Thoracic aorta (tissue), 2 donors: ENCODE measurements at regions not wholly inside any gene's neighbourhood (a gene's known extent, or its start where the extent isn't known, plus 50 kb on each side); places are given as distances from the start of the nearest gene placed in this dataset.

Experiments
- ATAC-seq: fragments of 150-250 bp; one replicate; pipeline ENCODE4 v1.8.0; 2017; ENCODE audit warnings: low read depth; ENCODE audit not compliant: insufficient number of reproducible peaks, low FRiP score
- DNase-seq: peaks from one replicate; pipeline ENCODE4 v3.0.0-alpha.2; 2020; ENCODE audit warnings: low spot score
- H3K27ac ChIP-seq, 2 donors: fragments of 200-600 bp; sonication (generic); 1 replicate in 1 of 2; 2 replicates in 1 of 2; pipeline ENCODE4 v1.5.1; 2016; ENCODE audit warnings: mild to moderate bottlenecking in 2 of 2, moderate library complexity in 2 of 2
- H3K27me3 ChIP-seq: fragments of 200-600 bp; sonication (generic); replicated peaks from 2 replicates; pipeline ENCODE4 v1.6.0; 2016; ENCODE audit warnings: mild to moderate bottlenecking; ENCODE audit not compliant: insufficient read depth
- H3K36me3 ChIP-seq: fragments of 200-600 bp; sonication (generic); one replicate; pipeline ENCODE4 v1.5.1; 2016
- H3K4me1 ChIP-seq, 2 donors: fragments of 200-600 bp; sonication (generic); 1 replicate in 1 of 2; 2 replicates in 1 of 2; pipeline versions ENCODE4 v1.5.1 to v1.6.0; 2016; ENCODE audit warnings: low read depth in 2 of 2, mild to moderate bottlenecking in 1 of 2; ENCODE audit not compliant: control insufficient read depth in 1 of 2
- H3K4me3 ChIP-seq: fragments of 200-600 bp; sonication (generic); 2 replicates; pipeline ENCODE4 v1.5.1; 2016; ENCODE audit warnings: mild to moderate bottlenecking
- H3K9me3 ChIP-seq: fragments of 200-600 bp; sonication (generic); 2 replicates; pipeline ENCODE4 v1.5.1; 2016
- TF ChIP-seq, protein P1 (sequence below): fragments of 200-600 bp; sonication (generic); IDR thresholded peaks from one replicate; pipeline ENCODE4 v1.5.1; 2019; ENCODE audit warnings: antibody characterized with exemption

- DNase-seq (no peak), ATAC-seq (no peak)
- Histone ChIP-seq H3K27ac (no peak overlapping the region), H3K4me3 (no peak overlapping the region), H3K27me3 (no peaks in the 10 kb centered on the region), H3K36me3 (no peaks in the 10 kb centered on the region), H3K4me1 (no peaks in the 10 kb centered on the region), H3K9me3 (no peaks in the 10 kb centered on the region)
- TF ChIP-seq, protein P1, sequence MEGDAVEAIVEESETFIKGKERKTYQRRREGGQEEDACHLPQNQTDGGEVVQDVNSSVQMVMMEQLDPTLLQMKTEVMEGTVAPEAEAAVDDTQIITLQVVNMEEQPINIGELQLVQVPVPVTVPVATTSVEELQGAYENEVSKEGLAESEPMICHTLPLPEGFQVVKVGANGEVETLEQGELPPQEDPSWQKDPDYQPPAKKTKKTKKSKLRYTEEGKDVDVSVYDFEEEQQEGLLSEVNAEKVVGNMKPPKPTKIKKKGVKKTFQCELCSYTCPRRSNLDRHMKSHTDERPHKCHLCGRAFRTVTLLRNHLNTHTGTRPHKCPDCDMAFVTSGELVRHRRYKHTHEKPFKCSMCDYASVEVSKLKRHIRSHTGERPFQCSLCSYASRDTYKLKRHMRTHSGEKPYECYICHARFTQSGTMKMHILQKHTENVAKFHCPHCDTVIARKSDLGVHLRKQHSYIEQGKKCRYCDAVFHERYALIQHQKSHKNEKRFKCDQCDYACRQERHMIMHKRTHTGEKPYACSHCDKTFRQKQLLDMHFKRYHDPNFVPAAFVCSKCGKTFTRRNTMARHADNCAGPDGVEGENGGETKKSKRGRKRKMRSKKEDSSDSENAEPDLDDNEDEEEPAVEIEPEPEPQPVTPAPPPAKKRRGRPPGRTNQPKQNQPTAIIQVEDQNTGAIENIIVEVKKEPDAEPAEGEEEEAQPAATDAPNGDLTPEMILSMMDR: no peak
These were observed 796.3 kb downstream of the QKI start for GRCh38 chr6:164210783-164211182.

- Histone ChIP-seq H3K4me1 (no peaks in the 10 kb centered on the region), H3K27ac (no peak overlapping the region), H3K4me3 (no peak overlapping the region), H3K27me3 (no peaks in the 10 kb centered on the region), H3K36me3 (no peaks in the 10 kb centered on the region), H3K9me3 (no peaks in the 10 kb centered on the region)
- DNase-seq (no peak), ATAC-seq (no peak)
- TF ChIP-seq, protein P1: no peak
These were observed 795.8 kb downstream of the QKI start for GRCh38 chr6:164210323-164210722.

DNA sequence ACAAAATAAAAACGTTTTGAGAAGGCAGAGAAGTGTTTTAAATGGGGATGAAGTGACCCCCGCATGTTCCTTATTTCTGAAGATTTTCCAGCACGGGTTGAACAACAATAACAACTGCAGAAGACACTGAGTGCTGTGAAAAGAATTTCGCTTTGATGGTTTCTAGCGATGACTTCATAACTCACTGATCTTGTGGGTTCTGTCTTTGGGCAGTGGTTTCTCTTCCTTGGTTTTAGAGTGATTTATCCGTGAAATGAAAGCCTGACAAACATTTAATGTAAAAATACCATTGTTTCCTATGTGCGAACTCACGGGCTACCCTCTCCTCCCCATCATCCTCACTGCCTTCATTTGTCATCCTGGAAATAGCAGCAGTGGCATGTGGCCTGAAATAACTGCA lies 793.9 kb downstream of the QKI start:
- Histone ChIP-seq H3K36me3 (no peaks in the 10 kb centered on the region), H3K27me3 (no peaks in the 10 kb centered on the region), H3K27ac (no peak overlapping the region), H3K9me3 (no peaks in the 10 kb centered on the region), H3K4me3 (no peak overlapping the region), H3K4me1 (no peaks in the 10 kb centered on the region)
- TF ChIP-seq, protein P1: no peak
- ATAC-seq (no peak), DNase-seq (no peak)

DNA sequence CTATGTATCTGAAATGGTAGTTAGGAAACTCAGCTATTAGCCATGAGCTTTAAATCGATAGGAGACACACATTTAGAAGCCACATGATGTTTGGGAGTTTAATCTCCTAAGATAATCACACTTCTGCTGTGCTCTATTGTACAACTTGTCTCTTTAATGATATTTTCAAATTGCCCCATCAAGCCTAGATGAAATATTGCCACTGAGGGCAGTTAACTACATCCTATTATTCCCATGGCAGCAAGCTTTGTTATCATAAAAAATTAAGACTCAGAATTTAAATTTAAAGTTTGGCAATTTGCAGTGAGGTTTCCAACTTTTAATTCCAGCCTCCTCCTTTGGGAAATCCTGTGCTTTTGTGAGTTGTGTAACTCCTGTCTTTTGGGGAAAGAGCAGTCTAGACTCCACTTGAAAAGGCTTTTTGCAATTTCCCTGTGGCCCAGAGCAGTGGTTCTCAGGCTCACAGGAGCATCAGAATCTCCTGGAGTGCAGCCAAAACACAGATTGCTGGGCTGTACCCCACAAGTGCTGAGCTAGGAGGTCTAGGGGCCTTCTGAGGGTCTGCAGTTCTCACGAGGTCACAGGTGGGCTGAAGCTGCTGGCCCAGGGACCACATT lies 792.4 kb downstream of the QKI start:
- no peak overlapping the region for H3K27ac ChIP-seq
- no peak for ATAC-seq
- H3K4me1 ChIP-seq: no peaks in the 10 kb centered on the region
- no peak for DNase-seq
- H3K27me3 ChIP-seq: no peaks in the 10 kb centered on the region
- H3K9me3 ChIP-seq: no peaks in the 10 kb centered on the region
- TF ChIP-seq, protein P1: no peak
- no peaks in the 10 kb centered on the region for H3K36me3 ChIP-seq
- H3K4me3 ChIP-seq: no peak overlapping the region

DNA sequence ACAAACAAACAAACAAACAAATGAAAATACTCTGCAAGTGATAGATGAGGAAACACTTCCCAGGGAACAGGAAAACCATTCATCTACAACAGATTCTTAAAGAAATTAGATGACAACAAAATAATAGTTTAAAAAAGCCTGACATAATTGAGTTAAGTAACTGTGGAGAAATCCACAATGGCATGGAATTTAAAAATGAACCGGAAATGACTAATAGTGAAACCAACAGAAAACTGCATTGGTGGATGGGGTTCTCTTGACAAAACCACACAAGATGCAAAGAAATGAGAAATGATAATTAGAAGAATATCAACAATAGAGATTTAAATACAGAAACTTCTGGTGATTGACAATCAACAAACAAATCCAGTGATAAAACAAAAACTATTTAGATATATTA lies 785.6 kb downstream of the QKI start:
- TF ChIP-seq, protein P1: no peak
- Histone ChIP-seq H3K4me1 (no peaks in the 10 kb centered on the region), H3K36me3 (no peaks in the 10 kb centered on the region), H3K27ac (no peak overlapping the region), H3K27me3 (no peaks in the 10 kb centered on the region), H3K4me3 (no peak overlapping the region), H3K9me3 (no peaks in the 10 kb centered on the region)
- no peak for ATAC-seq
- DNase-seq: no peak
